K562 (cell line): ENCODE measurements at regions not wholly inside any gene's neighbourhood (a gene's known extent, or its start where the extent isn't known, plus 50 kb on each side); places are given as distances from the start of the nearest gene placed in this dataset.

Experiments used
- ATAC-seq: fragments of 200-7000 bp; cut with Tn5 transposase; 3 replicates; pipeline ENCODE4 v1.9.1; 2020; ENCODE audit warnings: moderate library complexity
- BruUV-seq: library from RNA; stranded (reverse); fragments of 400-500 nt; replicated peaks from 2 replicates; lab custom pipeline; 2021; lab: Mats Ljungman, UMichigan
- CTCF ChIA-PET: fragments of 300-600 bp; formaldehyde crosslinking; extraction: SDS; loops from one replicate; lab custom pipeline; 2021; ENCODE audit warnings: low intra/inter-chr PET ratio; lab: Yijun Ruan, JAX
- POLR2A ChIA-PET: fragments of 300-600, 350-650 bp; sonication (Branson Sonifier 250); formaldehyde crosslinking; extraction: SDS; loops from one replicate; lab custom pipeline; 2021; ENCODE audit warnings: antibody characterized with exemption, inconsistent platforms; lab: Yijun Ruan, JAX
- DNase-seq, 4 experiments: peaks; one replicate each; pipeline versions ENCODE4 v3.0.0 to v3.0.0-alpha.2; 2011 to 2018; ENCODE audit warnings: low spot score in 3 of 4, mixed read lengths in 3 of 4; ENCODE audit errors: extremely low read depth in 1 of 4
- FAIRE-seq: peaks from 2 replicates; lab custom pipeline; 2011; peaks lifted over from hg19 to GRCh38; lab: Jason Lieb, UNC
- H2AFZ ChIP-seq: 2 replicates; pipeline ENCODE4 v1.6.0; 2011; ENCODE audit warnings: low read depth, low read length, control low read depth, inconsistent platforms
- H3K27ac ChIP-seq: fragments of 200-600 bp; 3 replicates; pipeline ENCODE4 v1.8.0; 2011; ENCODE audit warnings: low read depth, mild to moderate bottlenecking, control low read depth, inconsistent platforms, low read length, moderate library complexity, mixed read lengths; ENCODE audit errors: extremely low read depth
- H3K27me3 ChIP-seq, 2 experiments: fragments of 300-600 bp in 1 of 2; 2 replicates in 1 of 2; 3 replicates in 1 of 2; pipeline versions ENCODE4 v1.6.0 to v1.8.0; 2011; ENCODE audit warnings: inconsistent platforms in 2 of 2, low read length in 2 of 2, mild to moderate bottlenecking in 1 of 2, mixed read lengths in 1 of 2, moderate library complexity in 1 of 2; ENCODE audit not compliant: control insufficient read depth in 2 of 2, insufficient read depth in 2 of 2
- H3K36me3 ChIP-seq: fragments of 300-600 bp; 3 replicates; pipeline ENCODE4 v1.8.0; 2011; ENCODE audit warnings: mild to moderate bottlenecking, low read length, inconsistent platforms; ENCODE audit not compliant: control insufficient read depth, insufficient read depth
- H3K4me1 ChIP-seq, 2 experiments: fragments of 200-600 bp in 1 of 2; replicated peaks in 1 of 2; 2 replicates in 1 of 2; 3 replicates in 1 of 2; pipeline versions ENCODE4 v1.5.1 to v1.8.0; 2011; ENCODE audit warnings: inconsistent platforms in 2 of 2, low read length in 2 of 2, mild to moderate bottlenecking in 1 of 2, mixed read lengths in 1 of 2, moderate library complexity in 1 of 2; ENCODE audit not compliant: control insufficient read depth in 2 of 2, insufficient read depth in 2 of 2
- H3K4me2 ChIP-seq: 2 replicates; pipeline ENCODE4 v1.6.1; 2011; ENCODE audit warnings: low read length, control low read depth, inconsistent platforms, mixed read lengths; ENCODE audit not compliant: insufficient read depth
- H3K4me3 ChIP-seq: fragments of 200-600 bp; sonication (generic), shearing (Covaris generic); 2 replicates; pipeline ENCODE4 v1.5.1; 2016; ENCODE audit warnings: control low read depth, inconsistent platforms
- H3K79me2 ChIP-seq: fragments of 200-600 bp; 3 replicates; pipeline ENCODE4 v1.8.0; 2011; ENCODE audit warnings: low read length, inconsistent platforms; ENCODE audit not compliant: control insufficient read depth, insufficient read depth
- H3K9ac ChIP-seq, 2 experiments: 2 replicates each; pipeline versions ENCODE4 v1.6.0 to v1.6.1; 2011; ENCODE audit warnings: low read depth in 2 of 2, low read length in 2 of 2, control low read depth in 1 of 2, inconsistent platforms in 1 of 2, mild to moderate bottlenecking in 1 of 2, mixed read lengths in 1 of 2; ENCODE audit not compliant: insufficient read depth in 1 of 2
- H3K9me1 ChIP-seq: one replicate; pipeline ENCODE4 v1.6.0; 2011; ENCODE audit warnings: inconsistent platforms, mild to moderate bottlenecking, low read length, moderate library complexity; ENCODE audit not compliant: control insufficient read depth, insufficient read depth
- H3K9me3 ChIP-seq: replicated peaks from 2 replicates; pipeline ENCODE4 v1.5.1; 2011; ENCODE audit warnings: low read depth, low read length, inconsistent platforms; ENCODE audit not compliant: control insufficient read depth, insufficient read depth
- H4K20me1 ChIP-seq: replicated peaks from 2 replicates; pipeline ENCODE4 v1.6.1; 2011; ENCODE audit warnings: low read length, inconsistent platforms, mixed read lengths; ENCODE audit not compliant: control insufficient read depth, insufficient read depth
- ARHGAP35 ChIP-seq: fragments of 450-650 bp; IDR thresholded peaks from 2 replicates; pipeline ENCODE4 v1.6.1; 2018; ENCODE audit not compliant: partially characterized antibody
- BCL6 ChIP-seq: fragments of 250-450 bp; sonication (Bioruptor Pico); IDR thresholded peaks from 2 replicates; pipeline ENCODE4 v1.4.0; 2020
- EZH2 ChIP-seq: IDR thresholded peaks from 2 replicates; pipeline ENCODE4 v1.6.1; 2012; ENCODE audit warnings: low read depth, mild to moderate bottlenecking, inconsistent platforms, low read length, borderline replicate concordance
- MAFK ChIP-seq: IDR thresholded peaks from 2 replicates; pipeline ENCODE4 v1.6.1; 2011; ENCODE audit warnings: low read length, improper control_type of control experiment
- TOE1 ChIP-seq, 2 experiments: fragments of 450-650 bp in 1 of 2; sonication (generic) in 1 of 2; formaldehyde crosslinking in 1 of 2; IDR thresholded peaks; 2 replicates each; pipeline versions ENCODE4 v1.7.1 to v1.8.0; 2016 to 2022; ENCODE audit warnings: borderline replicate concordance in 2 of 2, mild to moderate bottlenecking in 2 of 2, antibody characterized with exemption in 1 of 2, inconsistent platforms in 1 of 2, low read depth in 1 of 2, missing genetic modification reagents in 1 of 2, moderate library complexity in 1 of 2
- ZNF3 ChIP-seq: fragments of 250-450 bp; sonication (Bioruptor Pico); IDR thresholded peaks from 2 replicates; pipeline ENCODE4 v1.5.0; 2021; ENCODE audit warnings: mild to moderate bottlenecking, moderate library complexity
- WGBS: fragments of 100-300 bp; shearing (Covaris generic); methylation state at CpG from one replicate; pipeline ENCODE4 v1.1.6; 2016; ENCODE audit warnings: low coverage, mixed read lengths; ENCODE audit not compliant: insufficient coverage; ENCODE audit errors: missing lambda C conversion rate; 5-methylcytosine and 5-hydroxymethylcytosine counted together
- in situ Hi-C: fragments of 300-500 bp; cut with MboI; formaldehyde crosslinking; loops from 4 replicates; pipeline ENCODE4 v1.15.0; 2018; ENCODE audit warnings: inconsistent platforms, mixed read lengths
- intact Hi-C: fragments of 100-400 bp; cut with micrococcal nuclease; formaldehyde crosslinking; loops from 2 replicates; pipeline ENCODE4 v1.14.2; 2022
- TF ChIP-seq, protein P1 (sequence below): sonication (generic); formaldehyde crosslinking; IDR thresholded peaks from 2 replicates; pipeline ENCODE4 v1.8.1; 2023; ENCODE audit warnings: mild to moderate bottlenecking, missing genetic modification reagents

DNA sequence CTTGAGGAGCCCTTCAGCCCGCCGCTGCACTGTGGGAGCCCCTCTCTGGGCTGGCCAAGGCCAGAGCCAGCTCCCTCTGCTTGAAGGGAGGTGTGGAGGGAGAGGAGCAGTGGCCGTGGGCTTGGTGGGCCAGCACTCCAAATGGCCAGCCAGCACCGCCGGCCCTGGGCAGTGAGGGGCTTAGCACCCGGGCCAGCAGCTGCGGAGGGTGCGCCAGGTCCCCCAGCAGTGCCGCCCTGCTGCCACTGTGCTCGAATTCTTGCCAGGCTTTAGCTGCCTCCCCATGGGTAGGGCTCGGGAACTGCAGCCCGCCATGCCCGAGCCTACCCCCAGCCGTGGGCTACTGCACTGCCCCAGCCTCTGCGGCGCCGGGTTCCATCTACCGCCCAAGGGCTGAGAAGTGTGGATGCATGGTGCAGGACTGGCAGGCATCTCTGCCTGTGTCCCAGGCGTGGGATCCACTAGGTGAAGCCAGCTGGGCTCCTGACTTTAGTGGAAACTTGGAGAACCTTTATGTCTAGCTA lies 82.7 kb downstream of the KCNA4 start:
- TF ChIP-seq BCL6 (CRISPR knock-in tag) (no peak), MAFK (no peak), ARHGAP35 (no peak), TOE1 (IDR thresholded peaks at IDR 0.05; ENCODE audit: borderline replicate concordance) (no peak), TOE1 (CRISPR knock-in tag; IDR thresholded peaks at IDR 0.05; ENCODE audit: borderline replicate concordance, low read depth) (no peak), EZH2 (no peak), ZNF3 (no peak)
- TF ChIP-seq, protein P1, sequence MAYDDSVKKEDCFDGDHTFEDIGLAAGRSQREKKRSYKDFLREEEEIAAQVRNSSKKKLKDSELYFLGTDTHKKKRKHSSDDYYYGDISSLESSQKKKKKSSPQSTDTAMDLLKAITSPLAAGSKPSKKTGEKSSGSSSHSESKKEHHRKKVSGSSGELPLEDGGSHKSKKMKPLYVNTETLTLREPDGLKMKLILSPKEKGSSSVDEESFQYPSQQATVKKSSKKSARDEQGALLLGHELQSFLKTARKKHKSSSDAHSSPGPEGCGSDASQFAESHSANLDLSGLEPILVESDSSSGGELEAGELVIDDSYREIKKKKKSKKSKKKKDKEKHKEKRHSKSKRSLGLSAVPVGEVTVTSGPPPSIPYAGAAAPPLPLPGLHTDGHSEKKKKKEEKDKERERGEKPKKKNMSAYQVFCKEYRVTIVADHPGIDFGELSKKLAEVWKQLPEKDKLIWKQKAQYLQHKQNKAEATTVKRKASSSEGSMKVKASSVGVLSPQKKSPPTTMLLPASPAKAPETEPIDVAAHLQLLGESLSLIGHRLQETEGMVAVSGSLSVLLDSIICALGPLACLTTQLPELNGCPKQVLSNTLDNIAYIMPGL (CRISPR knock-in tag), result no peak
- no TSS peak for BruUV-seq
- Histone ChIP-seq H3K27ac (no peak overlapping the region), H3K9me3 (no peaks in the 10 kb centered on the region), H3K9me1 (no peaks in the 10 kb centered on the region), H3K4me2 (no peak overlapping the region), H3K9ac (no peak overlapping the region), H3K36me3 (no peaks in the 10 kb centered on the region), H3K4me1 (no peaks in the 10 kb centered on the region), H3K4me3 (no peak overlapping the region), H3K79me2 (no peaks in the 10 kb centered on the region), H4K20me1 (no peaks in the 10 kb centered on the region), H3K27me3 (no peaks in the 10 kb centered on the region), H2AFZ (no peak overlapping the region)
- CTCF ChIA-PET, result no interaction called here
- ATAC-seq, result no peak
- FAIRE-seq, result no peak
- under 1% methylated on average over 17 of the region's 19 CpGs for WGBS
- POLR2A ChIA-PET, result no interaction called here
- in situ Hi-C loops, result no loop called here
- DNase-seq, result no peak
- intact Hi-C loops, result no loop called here
